ENCODE measurements at regions not wholly inside any gene's neighbourhood (a gene's known extent, or its start where the extent isn't known, plus 50 kb on each side); places are given as distances from the start of the nearest gene placed in this dataset.

- no peak for TF ChIP-seq CTCF (IDR thresholded peaks at IDR 0.05)
- no peak overlapping the region for H3K4me3 ChIP-seq
- H3K36me3 ChIP-seq = no peaks in the 10 kb centered on the region
- H3K27ac ChIP-seq = no peak overlapping the region
- no peaks in the 10 kb centered on the region for H3K27me3 ChIP-seq (replicated peaks; ENCODE audit: insufficient read depth)
- peaks cover 4 to 13% of the 10 kb centered on the region in 2 donors for H3K4me1 ChIP-seq (ENCODE audit: control insufficient read depth in 1 of 2, low read depth in 2 of 2)
- no peaks in the 10 kb centered on the region for H3K9me3 ChIP-seq
- no peak for ATAC-seq (ENCODE audit: insufficient number of reproducible peaks, low FRiP score, low read depth)
- no peak for DNase-seq (ENCODE audit: low spot score)
Measured at GRCh38 chr4:22573198-22573597, 57.3 kb upstream of the ADGRA3 start.

DNA sequence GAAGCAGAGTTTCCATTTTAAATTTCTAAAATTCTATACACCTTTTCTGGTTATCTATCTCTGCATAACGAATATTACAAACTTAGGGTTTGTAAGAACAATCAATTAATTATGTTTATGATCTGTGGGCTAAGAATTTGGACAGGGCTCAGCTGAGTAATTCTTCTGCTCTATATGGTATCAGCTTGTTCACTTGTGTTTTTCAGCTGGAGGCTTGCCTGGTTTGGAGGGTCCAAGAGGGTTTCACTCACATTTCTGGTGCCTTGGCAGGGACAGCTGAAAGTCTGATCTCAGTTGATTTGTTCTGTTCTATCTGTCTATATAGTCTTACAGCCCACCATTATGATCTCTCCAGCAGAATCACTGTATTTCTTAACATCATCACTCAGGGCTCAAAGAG, 57.8 kb upstream of the ADGRA3 start:
- Histone ChIP-seq H3K27me3 (replicated peaks; ENCODE audit: insufficient read depth) (no peaks in the 10 kb centered on the region), H3K9me3 (no peaks in the 10 kb centered on the region), H3K4me1 (ENCODE audit: control insufficient read depth in 1 of 2, low read depth in 2 of 2) (peaks cover 4 to 13% of the 10 kb centered on the region in 2 donors), H3K4me3 (no peak overlapping the region), H3K27ac (no peak overlapping the region), H3K36me3 (no peaks in the 10 kb centered on the region)
- ATAC-seq (ENCODE audit: insufficient number of reproducible peaks, low FRiP score, low read depth) (no peak), DNase-seq (ENCODE audit: low spot score) (no peak)
- TF ChIP-seq CTCF (IDR thresholded peaks at IDR 0.05) = no peak

DNA sequence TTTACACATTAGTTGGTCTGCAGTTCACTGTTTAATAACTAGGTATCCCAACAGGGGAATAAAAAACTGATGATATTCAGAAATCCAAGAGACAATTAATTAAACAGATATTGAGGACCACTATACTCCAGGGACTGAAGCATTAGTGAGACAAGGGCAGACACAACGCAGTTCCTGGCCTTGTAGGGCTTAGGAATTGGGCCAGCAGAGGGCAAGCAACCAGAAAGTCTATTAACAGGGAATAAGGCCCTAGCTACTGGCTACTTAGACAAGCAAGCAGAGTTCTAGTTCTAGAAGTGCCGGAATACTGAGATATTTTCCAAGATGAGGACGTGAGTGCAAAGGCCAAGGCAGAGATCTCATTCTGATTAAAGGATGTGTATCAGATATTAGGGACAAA, 58.6 kb upstream of the ADGRA3 start:
- H3K27ac ChIP-seq = no peak overlapping the region
- H3K9me3 ChIP-seq = no peaks in the 10 kb centered on the region
- no peak for TF ChIP-seq CTCF (IDR thresholded peaks at IDR 0.05)
- H3K27me3 ChIP-seq (replicated peaks; ENCODE audit: insufficient read depth) = no peaks in the 10 kb centered on the region
- DNase-seq (ENCODE audit: low spot score) = no peak
- H3K4me1 ChIP-seq (ENCODE audit: control insufficient read depth in 1 of 2, low read depth in 2 of 2) = peaks cover 4 to 13% of the 10 kb centered on the region in 2 donors
- H3K36me3 ChIP-seq = no peaks in the 10 kb centered on the region
- ATAC-seq (ENCODE audit: insufficient number of reproducible peaks, low FRiP score, low read depth) = no peak
- H3K4me3 ChIP-seq = no peak overlapping the region

DNA sequence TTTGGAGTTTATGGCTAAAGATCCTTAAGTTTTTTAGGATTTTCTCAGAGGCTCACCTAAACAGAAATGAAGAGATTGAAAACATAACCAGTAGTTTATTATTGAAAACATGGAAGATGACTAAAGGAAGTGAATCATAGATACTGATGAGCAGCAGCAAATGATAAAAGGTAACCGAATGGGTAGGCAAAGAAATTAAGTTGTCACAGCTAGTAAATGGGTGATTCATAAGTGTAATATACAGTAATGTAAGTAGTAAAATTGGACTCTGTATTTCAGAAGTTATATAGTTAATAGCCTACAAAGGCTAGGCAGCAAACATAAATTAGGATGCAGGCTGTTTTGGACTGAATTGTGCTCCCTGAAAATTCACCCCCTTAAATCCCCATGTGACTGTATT, 59.0 kb upstream of the ADGRA3 start:
- no peak for ATAC-seq (ENCODE audit: insufficient number of reproducible peaks, low FRiP score, low read depth)
- no peak for TF ChIP-seq CTCF (IDR thresholded peaks at IDR 0.05)
- H3K27ac ChIP-seq = no peak overlapping the region

GRCh38 chr4:22587253-22587652, 71.4 kb upstream of the ADGRA3 start:
- no peak for ATAC-seq (ENCODE audit: insufficient number of reproducible peaks, low FRiP score, low read depth)
- Histone ChIP-seq H3K4me3 (no peak overlapping the region), H3K9me3 (no peaks in the 10 kb centered on the region), H3K36me3 (no peaks in the 10 kb centered on the region), H3K27ac (no peak overlapping the region), H3K4me1 (ENCODE audit: control insufficient read depth in 1 of 2, low read depth in 2 of 2) (no peaks in the 10 kb centered on the region), H3K27me3 (replicated peaks; ENCODE audit: insufficient read depth) (no peaks in the 10 kb centered on the region)
- DNase-seq (ENCODE audit: low spot score) = no peak
- TF ChIP-seq CTCF (IDR thresholded peaks at IDR 0.05) = no peak

More for the DNA sequence above, 59.0 kb upstream of the ADGRA3 start:
- Histone ChIP-seq H3K27me3 (replicated peaks; ENCODE audit: insufficient read depth) (no peaks in the 10 kb centered on the region), H3K9me3 (no peaks in the 10 kb centered on the region), H3K4me3 (no peak overlapping the region), H3K36me3 (no peaks in the 10 kb centered on the region), H3K4me1 (ENCODE audit: control insufficient read depth in 1 of 2, low read depth in 2 of 2) (peaks cover 4 to 13% of the 10 kb centered on the region in 2 donors)
- no peak for DNase-seq (ENCODE audit: low spot score)
